ENCODE measurements at regions not wholly inside any gene's neighbourhood (a gene's known extent, or its start where the extent isn't known, plus 50 kb on each side); places are given as distances from the start of the nearest gene placed in this dataset.

DNA sequence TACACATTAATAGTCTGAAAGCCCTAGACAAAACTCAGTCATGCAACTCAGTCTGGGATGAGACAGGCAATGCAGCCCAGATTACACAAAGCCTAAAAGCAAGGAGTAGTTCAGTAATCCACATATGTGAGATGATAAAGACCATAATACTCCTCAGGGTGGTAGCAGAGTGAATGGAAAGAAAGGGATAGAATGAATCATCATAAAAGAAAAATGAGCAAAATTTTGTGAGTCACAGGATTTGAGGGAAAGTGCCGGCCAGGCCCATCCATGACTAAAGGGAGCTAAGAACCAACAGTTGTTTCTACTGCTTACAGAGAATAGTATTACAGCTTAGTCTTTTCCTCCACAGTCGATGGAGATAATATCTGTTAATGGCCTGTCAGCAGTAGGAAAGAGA is 90.0 kb upstream of the POU5F2 start:
- FAIRE-seq (no peak), DNase-seq (ENCODE audit: low read depth, low spot score) (no peak), ATAC-seq (no peak)
- ChIA-PET POLR2A (interaction anchor here (1.1 kb wide), 1 partner anchor 13 kb away, joined by 4 read pairs; no protein-coding TSS in a partner anchor), CTCF (interaction anchor here (0.6 kb wide), 1 partner anchor 9 kb away, joined by 3 read pairs; no protein-coding TSS in a partner anchor), SMC1A (ENCODE audit: uncharacterized antibody, unreplicated experiment) (interaction anchor here (0.6 to 2.1 kb wide), 2 partner anchors 16 to 271 kb away, joined by 3 to 6 read pairs; no protein-coding TSS in a partner anchor), RAD21 (ENCODE audit: unreplicated experiment) (no interaction called here)
- Histone ChIP-seq H3K9me3 (replicated peaks; ENCODE audit: control insufficient read depth, insufficient read depth, low read length) (no peaks in the 10 kb centered on the region), H3K79me2 (ENCODE audit: control insufficient read depth, insufficient read depth, low read length) (no peaks in the 10 kb centered on the region), H3K36me3 (ENCODE audit: control insufficient read depth in 2 of 2, insufficient read depth in 2 of 2, low read length in 1 of 2) (no peaks in the 10 kb centered on the region), H3K4me3 (no peak overlapping the region), H3K4me2 (ENCODE audit: control insufficient read depth, insufficient read depth) (no peak overlapping the region), H3K27me3 (replicated peaks in 1 of 2; ENCODE audit: control insufficient read depth in 2 of 2, insufficient read depth in 2 of 2, low read length in 1 of 2) (no peaks in the 10 kb centered on the region), H3K9ac (ENCODE audit: control insufficient read depth, insufficient read depth, low read length) (no peak overlapping the region), H3K4me1 (ENCODE audit: control insufficient read depth, insufficient read depth, low read length) (no peaks in the 10 kb centered on the region), H2AFZ (ENCODE audit: control insufficient read depth, low read depth, low read length) (no peak overlapping the region), H3K27ac (ENCODE audit: control insufficient read depth, insufficient read depth) (no peak overlapping the region), H4K20me1 (ENCODE audit: control insufficient read depth, insufficient read depth) (no peaks in the 10 kb centered on the region)
- in situ Hi-C loops (cut with MboI), result no loop called here
- WGBS (ENCODE audit: insufficient coverage, insufficient replicate concordance, low lambda C conversion rate, missing lambda C conversion rate), result 98% methylated on average over 2 of the region's 2 CpGs
- no TSS peak for BruUV-seq (replicated peaks)
- TF ChIP-seq NBN (IDR thresholded peaks at IDR 0.05), result no peak
- intact Hi-C loops (cut with micrococcal nuclease; ENCODE audit: unreplicated experiment), result no loop called here

DNA sequence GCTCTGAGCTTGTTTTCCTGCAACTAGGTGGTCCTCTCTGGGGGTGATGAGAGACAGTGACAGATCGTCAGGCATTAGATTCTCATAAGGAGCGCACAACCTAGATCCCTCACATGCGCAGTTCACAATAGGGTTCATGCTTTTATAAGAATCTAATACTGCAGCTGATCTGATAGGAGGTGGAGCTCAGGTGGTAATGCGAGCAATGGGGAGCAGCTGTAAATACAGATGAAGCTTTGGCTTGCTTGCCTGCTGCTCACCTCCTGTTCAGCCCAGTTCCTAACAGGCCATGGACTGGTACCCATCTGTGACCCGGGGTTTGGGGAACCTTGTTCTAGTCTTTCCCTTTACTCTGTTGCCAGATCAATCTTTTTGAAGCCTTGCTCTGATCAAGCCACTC is 89.5 kb upstream of the POU5F2 start:
- no peak overlapping the region for H2AFZ ChIP-seq (ENCODE audit: control insufficient read depth, low read depth, low read length)
- no peaks in the 10 kb centered on the region for H3K9me3 ChIP-seq (replicated peaks; ENCODE audit: control insufficient read depth, insufficient read depth, low read length)
- H3K4me3 ChIP-seq, result no peak overlapping the region
- no peak overlapping the region for H3K4me2 ChIP-seq (ENCODE audit: control insufficient read depth, insufficient read depth)
- H4K20me1 ChIP-seq (ENCODE audit: control insufficient read depth, insufficient read depth), result no peaks in the 10 kb centered on the region
- ATAC-seq (no peak), DNase-seq (ENCODE audit: low read depth, low spot score) (no peak), FAIRE-seq (no peak)
- in situ Hi-C loops (cut with MboI), result no loop called here
- H3K9ac ChIP-seq (ENCODE audit: control insufficient read depth, insufficient read depth, low read length), result no peak overlapping the region
- ChIA-PET SMC1A (ENCODE audit: uncharacterized antibody, unreplicated experiment) (interaction anchor here (0.6 kb wide), 1 partner anchor 272 kb away, joined by 3 read pairs; no protein-coding TSS in a partner anchor), CTCF (interaction anchor here (0.6 to 1.0 kb wide), 2 partner anchors 8 to 16 kb away, joined by 3 read pairs; no protein-coding TSS in a partner anchor), RAD21 (ENCODE audit: unreplicated experiment) (no interaction called here), POLR2A (no interaction called here)
- no peaks in the 10 kb centered on the region for H3K4me1 ChIP-seq (ENCODE audit: control insufficient read depth, insufficient read depth, low read length)
- intact Hi-C loops (cut with micrococcal nuclease; ENCODE audit: unreplicated experiment), result no loop called here
- no peak overlapping the region for H3K27ac ChIP-seq (ENCODE audit: control insufficient read depth, insufficient read depth)
- 99% methylated on average over 5 of the region's 5 CpGs for WGBS (ENCODE audit: insufficient coverage, insufficient replicate concordance, low lambda C conversion rate, missing lambda C conversion rate)
- BruUV-seq (replicated peaks), result no TSS peak
- H3K36me3 ChIP-seq (ENCODE audit: control insufficient read depth in 2 of 2, insufficient read depth in 2 of 2, low read length in 1 of 2), result no peaks in the 10 kb centered on the region
- no peaks in the 10 kb centered on the region for H3K79me2 ChIP-seq (ENCODE audit: control insufficient read depth, insufficient read depth, low read length)
- no peaks in the 10 kb centered on the region for H3K27me3 ChIP-seq (replicated peaks in 1 of 2; ENCODE audit: control insufficient read depth in 2 of 2, insufficient read depth in 2 of 2, low read length in 1 of 2)
- no peak for TF ChIP-seq PRDM15 (CRISPR knock-in tag; IDR thresholded peaks at IDR 0.05)
- TF ChIP-seq, protein P1, sequence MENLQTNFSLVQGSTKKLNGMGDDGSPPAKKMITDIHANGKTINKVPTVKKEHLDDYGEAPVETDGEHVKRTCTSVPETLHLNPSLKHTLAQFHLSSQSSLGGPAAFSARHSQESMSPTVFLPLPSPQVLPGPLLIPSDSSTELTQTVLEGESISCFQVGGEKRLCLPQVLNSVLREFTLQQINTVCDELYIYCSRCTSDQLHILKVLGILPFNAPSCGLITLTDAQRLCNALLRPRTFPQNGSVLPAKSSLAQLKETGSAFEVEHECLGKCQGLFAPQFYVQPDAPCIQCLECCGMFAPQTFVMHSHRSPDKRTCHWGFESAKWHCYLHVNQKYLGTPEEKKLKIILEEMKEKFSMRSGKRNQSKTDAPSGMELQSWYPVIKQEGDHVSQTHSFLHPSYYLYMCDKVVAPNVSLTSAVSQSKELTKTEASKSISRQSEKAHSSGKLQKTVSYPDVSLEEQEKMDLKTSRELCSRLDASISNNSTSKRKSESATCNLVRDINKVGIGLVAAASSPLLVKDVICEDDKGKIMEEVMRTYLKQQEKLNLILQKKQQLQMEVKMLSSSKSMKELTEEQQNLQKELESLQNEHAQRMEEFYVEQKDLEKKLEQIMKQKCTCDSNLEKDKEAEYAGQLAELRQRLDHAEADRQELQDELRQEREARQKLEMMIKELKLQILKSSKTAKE (IDR thresholded peaks at IDR 0.05; ENCODE audit: low read depth, poor library complexity, severe bottlenecking), result no peak

Measured in GM12878 (cell line).